ENCODE measurements at regions not wholly inside any gene's neighbourhood (a gene's known extent, or its start where the extent isn't known, plus 50 kb on each side); places are given as distances from the start of the nearest gene placed in this dataset.

DNA sequence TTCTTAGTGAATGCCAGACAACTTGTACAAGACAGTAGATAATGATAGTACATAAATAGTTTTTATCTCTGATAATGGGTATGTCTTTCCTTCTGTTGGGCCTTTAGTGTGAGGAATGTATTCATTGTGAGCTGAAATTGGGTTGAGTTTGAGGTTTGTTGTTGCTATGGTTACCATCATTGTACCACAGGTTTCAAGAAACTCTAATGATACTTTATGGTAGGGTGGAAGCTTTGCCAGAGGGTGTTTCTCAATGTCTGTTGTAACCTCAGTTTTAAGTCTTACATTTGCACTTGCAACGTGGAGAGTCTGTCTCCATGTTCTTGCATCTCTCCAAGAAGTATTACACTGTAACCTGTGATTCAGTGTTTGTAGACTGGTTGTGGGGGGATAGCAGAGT, 1550.1 kb downstream of the MAT2B start:
- no peak for TF ChIP-seq EZH2 (IDR thresholded peaks at IDR 0.05; ENCODE audit: insufficient read depth, poor library complexity, severe bottlenecking)
- no peak for TF ChIP-seq EZH2phosphoT487 (IDR thresholded peaks at IDR 0.05; ENCODE audit: insufficient read depth, low read depth)
